DMS 273 treated with DMSO at 0.1 percent for 48 hours (cell line): ENCODE measurements at regions not wholly inside any gene's neighbourhood (a gene's known extent, or its start where the extent isn't known, plus 50 kb on each side); places are given as distances from the start of the nearest gene placed in this dataset.

ENCODE experiments used
- DNase-seq: peaks from one replicate; lab custom pipeline; 2025; lab: John Stamatoyannopoulos, UW

GRCh38 chr11:103530257-103530656, 421.0 kb downstream of the DYNC2H1 start:
- DNase-seq, result no peak

GRCh38 chr11:103532133-103532788, 423.0 kb downstream of the DYNC2H1 start:
- no peak for DNase-seq

GRCh38 chr11:103534191-103534590, 425.0 kb downstream of the DYNC2H1 start:
- no peak for DNase-seq

- DNase-seq, result no peak
These were observed 425.7 kb downstream of the DYNC2H1 start for GRCh38 chr11:103534959-103535358.

GRCh38 chr11:103536335-103536722, 427.1 kb downstream of the DYNC2H1 start:
- no peak for DNase-seq

GRCh38 chr11:103537904-103538502, 428.8 kb downstream of the DYNC2H1 start:
- no peak for DNase-seq

- DNase-seq, result no peak
These were observed 429.9 kb downstream of the DYNC2H1 start for GRCh38 chr11:103539166-103539565.

GRCh38 chr11:103541186-103541795, 432.1 kb downstream of the DYNC2H1 start:
- no peak for DNase-seq

- no peak for DNase-seq
These were observed 433.6 kb downstream of the DYNC2H1 start for GRCh38 chr11:103542851-103543250.

DNA sequence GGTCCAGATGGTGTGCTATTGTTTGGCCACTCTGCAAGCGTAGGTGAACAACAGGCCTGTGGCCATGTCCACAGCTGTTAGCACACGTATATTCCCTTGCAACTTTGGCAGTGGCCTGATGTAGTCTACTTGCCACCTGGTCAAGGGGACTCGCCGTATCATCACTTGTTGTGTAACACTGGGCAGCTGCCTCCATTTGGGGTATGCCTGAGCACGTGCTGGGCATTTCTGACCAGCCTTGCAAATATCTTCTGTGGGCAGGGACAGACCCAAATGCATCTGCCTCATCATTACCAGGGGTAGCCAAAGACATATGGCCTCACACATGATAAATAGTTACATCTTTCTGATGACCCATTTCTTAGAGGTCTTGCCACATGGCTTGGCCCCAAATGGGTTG, 434.2 kb downstream of the DYNC2H1 start:
- no peak for DNase-seq

DNA sequence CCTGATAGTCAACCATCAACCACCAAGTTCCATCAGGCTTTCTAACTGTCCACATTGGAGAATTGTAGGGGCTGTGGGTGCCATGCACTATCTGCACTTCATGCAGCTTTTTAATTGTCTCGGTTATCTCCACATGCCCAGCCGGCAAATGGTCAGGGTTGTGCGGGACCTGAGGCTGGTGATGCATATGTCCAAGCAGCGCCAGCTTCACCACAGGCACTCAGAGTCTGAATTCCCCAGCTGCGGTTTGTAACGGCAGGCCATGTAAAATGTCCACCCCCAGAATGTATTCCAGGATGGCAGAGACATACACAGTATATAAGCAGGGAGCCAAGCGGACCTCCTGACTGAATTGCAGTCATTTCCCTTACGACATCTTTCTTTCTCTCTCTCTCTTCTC, 435.6 kb downstream of the DYNC2H1 start:
- no peak for DNase-seq

DNA sequence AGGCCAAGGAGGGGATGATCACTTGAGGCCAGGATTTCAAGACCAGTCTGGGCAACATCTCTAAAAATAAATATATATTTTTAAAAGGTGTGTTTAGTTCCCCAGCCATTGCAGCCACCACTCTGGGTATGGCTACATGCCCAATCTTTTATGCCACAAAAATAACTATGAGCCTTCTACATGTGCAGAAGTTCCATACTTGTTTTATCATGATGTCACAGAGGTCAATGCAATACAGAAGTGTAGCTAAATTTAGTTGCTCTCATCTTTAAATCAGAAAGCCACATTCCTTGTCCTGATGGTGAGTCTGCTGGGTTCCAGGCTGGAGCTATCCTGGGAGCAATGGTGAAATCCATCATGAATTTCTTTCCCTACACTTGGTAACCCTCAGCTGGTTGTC, 436.3 kb downstream of the DYNC2H1 start:
- no peak for DNase-seq

DNA sequence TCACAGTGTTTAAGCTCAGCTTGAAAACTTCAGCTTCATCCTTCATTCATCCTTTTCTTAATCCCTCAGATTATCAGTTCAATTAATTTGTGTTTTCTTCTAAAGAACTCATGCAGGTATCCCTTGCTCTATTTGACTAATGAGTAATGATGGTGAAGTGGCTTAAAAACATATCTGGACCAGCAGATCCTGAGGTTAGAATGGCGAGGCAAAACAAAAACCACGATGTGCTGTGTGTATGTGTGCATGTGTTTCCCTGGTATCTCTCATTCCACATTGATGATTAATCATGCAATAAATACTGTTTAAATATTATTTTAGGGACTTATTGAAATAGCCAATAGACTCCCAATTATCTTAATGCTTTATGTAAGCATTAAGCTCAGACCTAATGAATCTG, 437.0 kb downstream of the DYNC2H1 start:
- DNase-seq, result no peak

GRCh38 chr11:103547024-103547423, 437.8 kb downstream of the DYNC2H1 start:
- DNase-seq, result no peak

- DNase-seq, result no peak
These were observed 438.5 kb downstream of the DYNC2H1 start for GRCh38 chr11:103547691-103548090.

DNA sequence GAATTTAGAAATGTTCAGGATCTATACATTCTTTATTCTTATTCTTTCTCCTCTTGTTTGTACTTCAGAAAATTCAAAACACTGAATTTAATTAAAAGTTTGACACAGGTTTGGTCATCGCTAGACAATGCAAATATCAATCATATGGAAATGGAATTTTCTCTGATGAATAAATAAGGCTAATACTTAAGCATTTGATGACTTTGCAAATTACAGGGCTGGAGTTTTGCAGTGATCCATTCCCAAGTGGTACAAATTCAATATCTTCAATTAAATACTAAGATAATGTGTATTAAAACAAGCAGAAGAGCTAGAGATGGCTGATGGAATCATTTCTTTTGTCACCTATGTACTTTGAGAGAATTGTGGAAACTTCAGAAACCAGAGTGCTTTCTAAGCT, 439.6 kb downstream of the DYNC2H1 start:
- no peak for DNase-seq

GRCh38 chr11:103550811-103551210, 441.6 kb downstream of the DYNC2H1 start:
- no peak for DNase-seq

GRCh38 chr11:103552086-103552485, 442.9 kb downstream of the DYNC2H1 start:
- DNase-seq, result no peak

GRCh38 chr11:103556171-103556570, 446.9 kb downstream of the DYNC2H1 start:
- no peak for DNase-seq

GRCh38 chr11:103566116-103566515, 456.9 kb downstream of the DYNC2H1 start:
- DNase-seq, result no peak

DNA sequence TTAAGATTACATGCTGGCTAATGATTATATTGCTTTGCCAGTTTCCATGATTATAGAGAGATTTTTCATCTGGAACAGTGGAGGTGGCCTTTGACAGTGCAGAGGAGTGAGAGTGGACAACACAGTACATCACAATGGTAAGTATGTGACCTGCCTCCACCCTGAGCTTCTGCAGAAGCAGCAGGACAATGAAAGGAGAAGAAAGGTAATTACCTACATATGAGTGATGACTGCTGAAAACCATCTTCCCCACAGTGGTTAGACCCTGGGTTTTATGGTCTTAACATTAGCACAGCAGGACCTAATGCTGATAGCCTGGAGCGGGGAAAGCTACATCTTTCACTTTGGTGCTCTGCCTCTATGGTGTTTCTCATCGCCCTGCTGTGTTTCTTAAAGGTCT, 454.7 kb upstream of the DDI1 start:
- no peak for DNase-seq

DNA sequence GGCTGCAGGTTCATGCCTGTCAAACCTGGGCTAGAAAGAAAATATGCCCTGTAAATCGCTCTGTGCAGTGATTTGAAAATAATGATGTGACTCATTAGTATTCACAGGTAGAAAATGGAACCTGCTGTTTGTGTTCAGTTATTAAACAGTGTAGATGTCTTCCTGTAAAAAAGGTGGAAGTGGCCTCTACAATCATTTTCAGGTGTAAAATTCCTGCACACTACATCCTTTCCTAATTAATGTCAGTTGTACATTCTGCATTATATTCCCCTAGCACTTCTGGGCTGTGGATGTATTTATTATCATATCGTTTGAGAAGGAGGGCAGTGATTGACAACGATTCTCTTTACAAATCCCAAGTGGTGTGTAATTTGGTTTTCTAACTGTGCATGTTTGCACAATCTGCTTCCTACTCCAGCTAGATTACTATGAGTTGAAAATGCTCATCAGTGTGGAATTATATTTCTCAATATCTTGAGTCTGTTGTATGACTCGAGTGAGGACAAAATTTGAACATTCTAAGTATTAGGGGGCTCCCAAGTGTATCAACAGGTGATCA, 454.0 kb upstream of the DDI1 start:
- DNase-seq, result no peak

GRCh38 chr11:103584021-103584420, 452.4 kb upstream of the DDI1 start:
- DNase-seq, result no peak
